ENCODE measurements at regions not wholly inside any gene's neighbourhood (a gene's known extent, or its start where the extent isn't known, plus 50 kb on each side); places are given as distances from the start of the nearest gene placed in this dataset.
"Not testable (repeated sequence)": the region's sequence is repeated elsewhere in the genome, so short reads cannot be mapped to it uniquely, and the experiment has no call there.

DNA sequence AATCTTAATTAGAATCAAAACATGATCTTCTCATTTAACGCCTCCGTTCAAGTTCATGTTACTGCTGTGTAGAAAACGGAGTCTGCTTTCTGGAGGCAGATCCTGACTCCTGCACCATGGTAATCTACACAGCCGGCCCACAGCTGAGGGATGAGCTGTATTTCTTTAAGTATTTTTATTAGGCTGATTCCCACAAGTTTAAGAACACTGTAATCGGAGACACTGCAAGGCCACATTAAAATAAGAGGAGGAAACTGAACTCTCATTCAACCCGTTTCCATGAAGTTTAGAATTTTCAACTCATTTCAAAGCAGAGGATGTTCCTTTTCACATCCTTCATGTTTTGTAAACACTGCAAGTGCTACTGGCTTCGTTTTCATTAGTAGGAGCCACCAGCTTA, 372.2 kb downstream of the NFIB start:
- DNase-seq (ENCODE audit: low spot score), result no peak

DNA sequence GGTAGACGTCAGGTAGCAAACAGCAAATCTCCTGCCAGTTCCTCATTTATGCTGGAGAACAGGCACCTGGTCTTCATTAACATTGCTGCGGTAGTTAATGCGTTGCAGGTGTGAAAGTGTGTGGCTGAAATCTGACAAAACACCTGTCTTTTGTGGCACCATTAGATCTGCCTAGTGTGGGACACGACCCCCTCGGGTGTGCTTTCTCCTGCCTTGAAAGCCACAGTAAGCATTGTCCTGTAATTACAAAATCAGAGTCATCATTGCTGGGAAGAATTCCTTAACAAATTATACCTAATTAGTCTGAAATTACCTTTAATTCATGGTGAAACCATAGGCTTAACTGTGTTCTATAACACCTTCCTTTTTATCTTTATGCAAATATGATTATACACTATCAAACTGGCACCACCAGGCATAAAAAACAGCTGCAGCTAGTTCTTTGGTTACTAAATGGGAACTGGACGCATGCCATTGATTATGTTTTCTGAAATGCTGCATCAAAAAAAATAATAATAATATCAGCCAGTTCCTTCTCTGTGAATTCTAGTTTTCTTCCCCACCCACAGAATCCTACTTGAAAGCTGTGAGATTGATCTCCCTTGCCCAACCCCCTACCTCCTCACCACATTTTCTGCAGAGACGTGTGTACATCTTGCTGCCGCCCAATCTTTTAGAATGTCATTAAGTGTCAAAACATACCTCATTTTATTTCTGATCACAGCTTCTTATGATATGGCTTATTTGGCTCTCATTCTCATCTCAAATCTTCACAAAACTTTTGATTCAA, 374.0 kb downstream of the NFIB start:
- no peak for DNase-seq (ENCODE audit: low spot score)

DNA sequence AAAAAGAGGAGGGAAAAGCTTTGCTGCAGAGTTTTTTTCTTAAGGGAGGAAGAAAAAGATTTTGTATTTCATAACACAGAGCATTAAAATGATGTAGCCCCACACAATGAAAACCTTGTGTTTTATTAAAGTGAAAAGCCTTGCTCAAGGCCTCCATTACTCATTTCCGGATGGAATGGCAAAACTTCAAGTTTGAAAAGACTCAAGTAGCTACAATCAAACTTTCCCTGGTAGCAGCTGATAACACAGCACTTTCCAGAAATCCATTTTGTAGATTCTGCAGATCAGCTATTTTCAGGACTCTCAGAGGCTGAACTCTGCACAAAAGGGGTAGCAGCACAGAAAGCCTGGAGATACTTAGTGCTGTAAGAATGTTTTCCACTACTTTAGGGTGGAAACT, 374.8 kb downstream of the NFIB start:
- DNase-seq (ENCODE audit: low spot score), result no peak

DNA sequence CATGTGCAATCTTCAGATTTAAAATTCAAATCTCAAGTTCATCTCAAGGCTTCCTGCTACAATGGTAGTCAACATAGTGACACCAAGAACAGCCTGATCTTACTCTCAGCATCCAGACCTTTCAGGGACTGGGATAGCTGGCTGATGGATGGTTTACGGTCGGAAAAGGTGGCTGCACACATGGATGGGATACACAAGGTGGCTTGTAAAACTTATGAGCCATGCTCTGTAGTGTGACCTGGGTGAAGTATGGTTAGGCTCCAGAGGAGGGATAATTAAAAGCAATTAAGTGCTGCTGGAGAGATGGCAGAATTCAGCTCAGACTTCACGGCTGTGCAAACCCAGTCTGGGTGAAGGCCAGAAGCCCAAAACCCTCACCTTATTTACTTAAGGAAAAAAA, 379.5 kb downstream of the NFIB start:
- no peak for DNase-seq (ENCODE audit: low spot score)

DNA sequence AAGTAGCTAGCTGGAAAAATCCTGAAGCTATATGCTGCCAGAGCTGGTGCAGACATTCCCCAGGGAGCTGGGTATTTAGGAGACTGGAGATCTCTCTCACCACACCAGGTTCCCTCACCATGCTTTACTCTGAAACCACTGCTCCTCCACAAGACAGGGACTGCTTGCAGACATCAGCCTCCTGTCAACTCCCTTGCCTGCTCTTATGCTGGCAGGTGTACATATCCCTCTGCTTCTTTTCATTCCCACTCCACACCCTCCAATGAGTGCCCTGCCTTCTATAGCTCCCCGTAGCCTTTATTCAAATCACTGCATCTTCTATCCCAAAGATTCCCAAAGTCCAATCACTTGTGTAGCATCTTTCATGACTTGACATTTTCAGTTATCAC, 380.7 kb downstream of the NFIB start:
- no peak for DNase-seq (ENCODE audit: low spot score)

DNA sequence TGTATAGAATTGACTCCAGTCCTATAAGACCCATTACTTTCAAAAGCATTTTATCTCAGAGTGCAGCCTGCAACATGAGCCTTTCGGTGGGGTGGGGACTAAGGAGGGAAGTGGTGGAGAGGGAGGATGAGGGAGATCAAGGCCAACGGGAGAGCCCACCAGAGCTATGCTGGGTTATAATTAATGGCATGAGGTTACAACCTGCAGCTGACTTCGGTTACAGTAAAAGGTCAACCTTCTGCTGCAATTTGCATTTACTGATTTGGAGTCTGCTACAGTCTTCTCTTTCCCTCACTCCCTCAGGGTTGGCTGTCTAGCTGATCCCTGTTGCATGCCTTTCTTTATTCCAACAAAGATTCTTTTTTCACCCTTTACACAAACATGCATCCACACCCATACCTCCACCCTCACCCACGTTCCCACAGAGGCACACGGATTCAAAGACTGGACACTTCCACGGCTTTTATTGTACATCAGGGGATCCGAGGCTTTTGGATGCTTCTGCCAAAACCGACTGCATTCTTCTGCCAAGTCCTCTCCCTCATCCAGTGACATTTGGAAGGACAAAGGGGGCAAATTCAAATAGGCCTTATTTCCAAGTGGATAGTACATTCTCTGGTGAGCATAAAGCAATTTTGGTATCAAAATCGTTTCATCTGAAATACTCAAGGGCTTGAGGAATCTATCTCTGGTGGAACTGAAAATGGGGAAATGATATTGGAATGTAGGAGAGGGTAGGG, 381.2 kb downstream of the NFIB start:
- peak; percentile 6 for DNase-seq (ENCODE audit: low spot score)

DNA sequence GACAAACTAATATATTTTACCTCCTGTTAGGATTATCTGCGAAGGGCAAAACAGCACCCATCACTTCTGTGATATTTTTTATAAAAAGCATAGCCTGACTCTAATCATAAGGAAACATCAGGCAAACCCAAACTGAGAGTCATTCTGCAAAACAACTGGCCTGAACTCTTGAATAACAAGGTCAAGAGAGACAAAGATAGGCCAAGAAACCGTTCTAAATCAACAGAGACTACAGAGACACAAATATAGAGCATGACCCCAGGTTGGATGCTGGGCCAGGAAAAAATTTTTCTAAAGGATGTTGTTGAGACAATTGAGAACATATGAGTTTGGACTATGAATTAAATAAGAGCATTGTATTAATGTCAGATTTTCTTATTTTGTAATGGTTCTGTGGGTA, 384.9 kb downstream of the NFIB start:
- no peak for DNase-seq (ENCODE audit: low spot score)

DNA sequence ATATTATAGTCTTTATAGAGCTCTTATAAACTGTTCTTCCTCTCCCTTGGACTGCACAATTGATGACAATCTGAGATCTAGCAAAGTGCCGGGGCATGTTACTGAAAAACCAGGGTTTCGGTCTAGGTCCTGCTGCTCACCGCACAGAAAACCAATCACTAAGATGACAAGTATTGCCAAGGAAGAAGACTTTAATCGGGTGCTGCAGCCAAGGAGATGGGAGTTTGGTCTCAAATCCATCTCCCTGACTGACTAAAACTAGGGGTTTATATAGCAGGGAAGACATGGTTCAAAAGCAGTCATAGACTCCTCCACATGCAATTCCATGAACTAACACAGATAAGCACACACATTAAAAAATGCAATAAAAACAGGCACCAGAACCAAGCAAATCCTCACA, 390.6 kb downstream of the NFIB start:
- DNase-seq (ENCODE audit: low spot score), result no peak

DNA sequence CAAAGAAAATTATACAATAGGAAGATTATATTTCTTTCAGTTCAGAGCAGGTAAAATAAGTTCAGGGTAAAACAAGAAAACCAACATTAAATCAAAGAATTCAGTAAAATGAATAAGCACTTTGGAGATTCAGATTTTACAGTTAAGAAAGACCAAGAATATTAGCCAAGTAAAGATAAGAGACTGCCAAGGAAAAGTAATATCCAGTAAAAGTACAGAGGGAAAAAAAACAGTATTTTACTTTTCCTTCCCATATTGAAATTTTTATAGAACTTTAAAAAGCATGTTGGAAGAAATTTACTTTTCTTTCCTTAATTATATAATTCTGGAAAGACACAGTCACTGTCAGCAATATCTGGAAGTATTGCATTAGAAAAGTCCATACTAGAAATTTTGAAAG, 393.4 kb downstream of the NFIB start:
- no peak for DNase-seq (ENCODE audit: low spot score)

DNA sequence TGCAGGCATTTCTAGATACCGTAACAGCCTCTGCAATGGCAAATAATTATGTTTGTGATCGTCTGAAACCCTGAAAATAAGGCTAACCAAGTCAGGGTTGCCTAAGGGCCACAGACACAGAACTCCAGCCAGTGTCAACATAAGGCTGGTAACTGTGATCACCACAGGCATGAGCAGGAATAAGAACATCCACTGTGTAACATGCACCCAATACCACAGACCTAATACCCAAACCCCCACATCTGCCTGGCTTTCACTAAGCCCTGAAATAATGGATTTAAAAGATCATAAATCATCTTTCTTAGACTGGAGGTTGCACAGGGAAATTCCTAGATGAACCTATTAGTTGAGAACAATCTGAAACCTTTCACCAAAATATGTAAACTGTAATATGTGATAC, 394.5 kb downstream of the NFIB start:
- no peak for DNase-seq (ENCODE audit: low spot score)

DNA sequence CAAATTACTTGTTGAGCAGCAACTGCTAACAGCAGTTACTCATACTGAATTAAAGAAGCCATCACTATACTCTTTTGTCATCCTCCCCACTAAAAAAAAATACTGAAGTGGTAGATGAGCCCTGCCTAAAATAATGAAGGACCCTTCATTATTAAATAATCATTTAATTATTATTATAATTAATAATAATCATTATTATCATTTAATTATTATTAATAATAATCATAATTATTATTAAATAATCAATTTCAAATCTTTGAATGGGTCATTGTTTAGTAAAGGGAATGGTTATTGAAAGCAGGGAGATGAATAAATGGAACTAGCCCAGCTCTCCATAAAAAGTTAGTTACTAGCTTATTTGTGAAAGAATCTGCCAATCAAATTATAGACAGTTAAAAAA, 396.4 kb downstream of the NFIB start:
- no peak for DNase-seq (ENCODE audit: low spot score)

DNA sequence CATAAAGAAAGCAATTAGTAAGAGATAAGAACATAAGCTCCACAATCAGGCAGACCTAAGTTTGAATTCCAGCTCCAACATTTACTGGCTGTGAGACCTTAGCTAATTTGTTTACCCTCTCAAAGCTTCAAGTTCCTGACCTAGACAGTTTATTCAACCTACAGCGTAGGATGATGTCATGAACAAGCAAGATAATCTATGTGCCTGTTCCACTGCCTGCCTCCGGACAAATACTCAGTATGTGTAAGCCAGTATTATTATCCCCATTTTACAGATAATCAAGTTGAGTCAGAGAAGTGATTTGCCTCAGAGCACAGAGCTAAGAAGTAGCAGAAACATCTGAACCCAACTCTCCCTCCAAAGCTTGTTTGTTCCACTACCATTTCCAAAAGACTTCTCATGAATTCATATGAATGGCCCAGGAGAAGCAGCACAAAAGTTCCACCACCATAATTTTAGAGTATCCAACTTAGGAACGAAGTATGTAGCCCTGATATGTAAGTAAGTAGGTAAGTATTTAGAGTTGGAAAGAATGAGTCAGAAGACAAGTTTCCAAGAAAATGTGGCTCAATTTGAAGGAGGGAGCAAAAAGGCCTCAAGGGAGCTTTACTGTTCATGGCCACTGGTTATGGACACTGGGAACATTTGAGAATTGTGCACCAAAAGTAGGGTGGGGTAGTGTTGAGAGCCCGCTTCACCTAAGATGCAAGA, 398.2 kb downstream of the NFIB start:
- DNase-seq (ENCODE audit: low spot score), result no peak

DNA sequence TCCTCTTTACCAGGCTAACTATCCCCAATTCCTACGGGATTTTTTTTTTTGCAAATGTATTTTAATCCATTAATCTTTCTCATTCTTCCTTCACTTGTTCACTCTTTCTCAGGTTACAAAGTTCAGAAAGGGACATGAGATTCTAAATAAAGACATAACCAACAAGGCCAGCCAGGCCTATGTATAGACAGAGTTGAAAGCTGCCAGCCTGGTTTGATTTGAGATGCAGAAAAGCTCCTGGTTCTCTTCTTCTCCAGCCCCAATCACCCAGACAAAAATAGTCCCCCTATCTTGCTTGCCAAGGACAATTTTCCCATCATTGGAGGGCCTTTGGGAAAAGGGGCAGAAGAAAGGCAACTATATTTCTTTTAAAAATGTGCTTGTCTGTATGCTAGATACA, 398.8 kb downstream of the NFIB start:
- DNase-seq (ENCODE audit: low spot score), result no peak

DNA sequence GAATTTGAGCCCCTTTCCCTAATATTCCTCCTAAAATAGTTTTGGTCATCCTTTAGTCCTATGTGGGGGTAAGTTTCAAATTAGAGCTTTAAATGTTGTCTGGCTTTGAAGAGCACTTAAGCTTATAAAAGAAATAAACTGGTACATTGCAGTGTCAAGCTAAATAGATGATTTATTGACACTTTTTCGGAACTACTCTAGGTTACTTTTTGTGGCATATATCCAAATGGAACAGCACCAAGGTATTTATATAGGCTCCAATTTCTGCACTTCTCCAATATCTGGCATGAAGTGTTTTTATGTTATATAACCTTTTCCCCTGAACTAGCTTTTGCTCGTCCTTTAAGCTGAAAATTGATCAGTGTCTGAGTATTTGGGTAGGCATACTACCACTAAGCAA, 402.5 kb downstream of the NFIB start:
- DNase-seq (ENCODE audit: low spot score), result no peak

DNA sequence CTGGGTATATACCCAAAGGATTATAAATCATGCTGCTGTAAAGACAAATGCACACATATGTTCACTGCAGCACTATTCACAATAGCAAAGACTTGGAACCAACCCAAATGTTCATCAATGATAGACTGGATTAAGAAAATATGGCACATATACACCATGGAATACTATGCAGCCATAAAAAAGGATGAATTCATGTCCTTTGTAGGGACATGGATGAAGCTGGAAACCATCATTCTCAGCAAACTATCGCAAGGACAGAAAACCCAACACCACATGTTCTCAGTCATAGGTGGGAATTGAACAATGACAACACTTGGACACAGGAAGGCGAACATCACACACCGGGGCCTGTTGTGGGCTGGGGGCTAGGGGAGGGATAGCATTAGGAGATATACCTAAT, 406.1 kb downstream of the NFIB start:
- not testable (repeated sequence) for DNase-seq (ENCODE audit: low spot score)

DNA sequence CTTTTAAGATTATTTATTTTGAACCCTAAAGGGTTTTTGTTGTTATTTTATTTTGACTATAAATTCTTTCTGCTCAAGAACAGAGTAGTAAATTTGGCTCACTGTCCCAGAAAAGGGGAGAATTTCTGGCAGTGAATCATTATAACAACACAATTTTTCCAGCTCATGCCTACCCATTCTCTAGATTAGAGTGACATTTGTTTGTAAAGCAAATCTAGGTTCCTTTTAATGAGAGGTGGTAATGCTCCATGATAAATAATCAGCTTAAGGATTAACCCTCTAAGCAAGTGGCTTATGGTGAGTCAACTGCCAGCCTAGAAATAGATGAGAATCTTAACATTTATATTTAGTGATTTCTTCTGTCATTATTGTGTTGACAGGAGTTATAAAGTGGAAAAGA, 409.2 kb downstream of the NFIB start:
- no peak for DNase-seq (ENCODE audit: low spot score)

DNA sequence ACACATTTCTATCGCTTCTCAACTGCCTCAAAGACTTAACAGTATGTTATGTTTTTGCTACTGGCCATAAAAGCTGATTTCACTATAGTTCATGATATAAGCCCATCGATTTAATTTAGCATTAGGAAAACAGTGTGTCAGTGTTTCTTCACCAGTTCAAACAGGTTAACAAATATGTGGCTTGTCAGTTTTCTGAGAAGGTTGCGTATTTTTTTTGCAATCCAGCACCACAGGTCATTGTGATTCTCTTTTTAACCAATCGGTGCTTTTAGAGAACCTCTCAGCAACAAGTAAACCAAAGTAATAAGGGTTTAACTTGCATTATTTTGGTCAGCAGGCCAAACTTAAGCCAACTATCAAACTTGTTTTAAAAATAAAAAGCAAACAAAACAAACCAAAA, 409.6 kb downstream of the NFIB start:
- DNase-seq (ENCODE audit: low spot score), result no peak

DNA sequence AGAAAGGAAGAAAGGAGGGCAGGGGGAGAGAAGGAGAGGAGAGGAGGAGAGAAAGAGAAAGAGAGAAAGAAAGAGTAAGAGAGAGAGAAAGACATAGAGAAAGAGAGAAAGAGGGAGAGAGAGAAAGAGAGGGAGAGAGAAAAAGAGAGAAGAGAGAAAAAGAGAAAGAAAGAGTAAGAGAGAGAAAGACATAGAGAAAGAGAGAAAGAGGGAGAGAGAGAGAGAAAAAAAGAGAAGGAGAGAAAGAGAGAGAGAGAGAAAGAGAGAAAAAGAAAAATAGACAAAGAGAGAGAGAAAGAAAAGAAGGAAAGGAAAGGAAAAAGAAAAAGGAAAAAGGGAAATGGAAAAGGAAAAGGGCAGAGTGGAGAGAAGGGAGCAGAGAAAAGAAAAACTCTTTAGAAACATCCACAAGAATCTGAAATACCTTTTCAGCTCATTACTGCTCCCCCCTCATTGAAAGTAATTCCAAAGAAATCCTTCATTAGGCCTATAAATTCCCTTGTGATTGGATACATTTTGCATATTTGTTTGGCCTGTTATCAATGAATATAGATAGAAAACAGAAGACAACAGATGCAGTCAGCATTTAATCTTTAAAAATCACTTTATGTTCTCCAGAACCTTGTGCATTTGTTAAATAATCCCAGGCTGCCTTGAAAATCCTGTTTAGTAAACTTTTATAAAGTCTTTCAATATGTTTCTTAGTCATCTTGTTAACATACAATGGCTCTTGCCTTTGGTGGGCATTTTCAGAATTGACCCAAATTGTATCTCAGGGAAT, 411.5 kb downstream of the NFIB start:
- no peak for DNase-seq (ENCODE audit: low spot score)

DNA sequence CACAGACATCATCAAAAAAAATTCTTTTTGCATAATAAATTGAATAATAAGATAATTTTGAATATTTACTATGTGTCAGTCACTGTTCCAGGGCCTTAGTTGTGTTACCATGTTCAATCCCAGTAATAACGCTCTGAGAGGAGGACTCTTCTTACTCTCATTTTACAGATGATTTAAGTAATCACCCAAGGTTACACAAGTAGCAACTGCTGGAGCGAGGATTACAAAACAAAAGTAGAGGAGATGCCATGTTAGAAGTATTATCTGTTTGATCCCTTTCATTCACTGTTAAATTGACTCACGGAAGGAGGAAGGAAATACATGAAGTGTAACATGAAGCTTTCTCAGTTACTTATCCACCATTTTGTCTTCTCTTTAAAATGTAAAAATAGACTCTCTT, 412.8 kb downstream of the NFIB start:
- DNase-seq (ENCODE audit: low spot score), result no peak

DNA sequence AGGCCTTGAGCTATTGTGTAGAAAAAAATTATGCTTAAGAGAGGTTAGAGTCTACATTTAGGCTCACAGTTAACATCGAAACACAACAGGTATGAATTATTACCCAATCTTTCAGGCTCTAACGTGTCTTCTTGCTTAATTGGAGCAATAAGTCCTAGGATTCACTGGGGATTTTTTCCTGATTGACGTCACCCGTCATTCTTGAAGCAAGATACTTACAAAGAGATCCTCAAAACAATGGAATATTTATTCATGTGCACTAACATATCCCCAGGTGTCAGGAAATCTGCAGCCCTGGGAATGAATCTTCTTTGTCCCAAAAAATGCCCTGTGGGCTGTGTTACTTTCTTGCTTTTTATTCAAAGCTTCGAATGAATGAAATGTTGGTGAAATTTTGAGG, 413.5 kb downstream of the NFIB start:
- DNase-seq (ENCODE audit: low spot score), result no peak

DNA sequence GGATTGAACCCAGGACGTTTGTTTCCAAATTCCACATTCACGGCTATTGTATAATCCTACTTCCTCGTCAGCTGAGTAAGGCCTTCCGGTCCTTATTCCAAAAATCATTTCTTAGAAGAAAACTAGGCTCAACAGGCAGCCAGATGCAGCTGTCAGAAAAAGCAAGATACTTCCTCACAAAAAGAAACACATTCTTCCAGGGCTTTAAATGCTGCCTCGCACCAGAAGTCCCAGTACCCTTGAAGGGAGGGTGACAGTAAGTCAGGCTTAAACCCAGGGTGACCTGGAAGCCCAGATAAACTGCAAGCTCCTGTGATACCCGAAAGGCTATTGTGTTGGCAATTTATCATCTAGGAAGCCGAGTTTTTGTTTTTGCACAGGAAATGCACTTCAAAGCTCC, 414.0 kb downstream of the NFIB start:
- no peak for DNase-seq (ENCODE audit: low spot score)

DNA sequence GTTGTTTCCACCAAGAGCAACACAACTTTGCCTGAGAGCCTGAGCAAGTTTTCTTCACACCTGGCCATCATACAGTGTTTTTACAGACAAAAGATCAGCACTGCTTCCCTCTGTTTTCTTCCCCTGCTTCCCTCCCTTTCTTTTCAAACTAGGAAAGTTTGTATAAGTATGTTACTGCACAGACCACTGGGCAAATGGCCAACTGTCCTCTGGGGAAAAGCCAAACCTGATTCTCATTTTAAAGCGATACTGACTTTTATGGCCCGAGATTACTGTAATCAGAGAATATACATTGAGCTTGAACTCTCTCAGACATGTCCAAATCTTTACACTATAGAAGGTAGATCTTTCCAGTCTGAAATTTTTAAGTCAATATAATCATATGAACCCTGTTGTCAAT, 415.0 kb downstream of the NFIB start:
- no peak for DNase-seq (ENCODE audit: low spot score)

Measured in cerebellar cortex (tissue), 1 donor.